RPMI7951 (cell line): ENCODE measurements at regions not wholly inside any gene's neighbourhood (a gene's known extent, or its start where the extent isn't known, plus 50 kb on each side); places are given as distances from the start of the nearest gene placed in this dataset.

Experiments used
- DNase-seq: peaks from one replicate; pipeline ENCODE4 v3.0.0-alpha.2; 2012; ENCODE audit warnings: low read depth

- DNase-seq, result no peak
Observed at GRCh38 chr1:195428927-195429326, 1179.3 kb downstream of the KCNT2 start.

GRCh38 chr1:195415584-195415983 is 1192.7 kb downstream of the KCNT2 start:
- no peak for DNase-seq

GRCh38 chr1:195394567-195394966 is 1213.7 kb downstream of the KCNT2 start:
- DNase-seq, result no peak

GRCh38 chr1:195376190-195376589 is 1232.0 kb downstream of the KCNT2 start:
- DNase-seq, result no peak

- no peak for DNase-seq
Observed at GRCh38 chr1:195373856-195374255, 1234.4 kb downstream of the KCNT2 start.

GRCh38 chr1:195345149-195345548 is 1263.1 kb downstream of the KCNT2 start:
- no peak for DNase-seq

GRCh38 chr1:195337646-195338045 is 1270.6 kb downstream of the KCNT2 start:
- no peak for DNase-seq

- DNase-seq, result no peak
Observed at GRCh38 chr1:195336812-195337211, 1271.4 kb downstream of the KCNT2 start.

GRCh38 chr1:195335541-195335940 is 1272.7 kb downstream of the KCNT2 start:
- no peak for DNase-seq

GRCh38 chr1:195332102-195332501 is 1276.1 kb downstream of the KCNT2 start:
- no peak for DNase-seq

- no peak for DNase-seq
Observed at GRCh38 chr1:195328681-195329080, 1279.6 kb downstream of the KCNT2 start.

GRCh38 chr1:195328102-195328501 is 1280.1 kb downstream of the KCNT2 start:
- DNase-seq, result no peak

- DNase-seq, result no peak
Observed at GRCh38 chr1:195327361-195327760, 1280.9 kb downstream of the KCNT2 start.

GRCh38 chr1:195326325-195326724 is 1281.9 kb downstream of the KCNT2 start:
- no peak for DNase-seq

- DNase-seq, result no peak
Observed at GRCh38 chr1:195325181-195325580, 1283.1 kb downstream of the KCNT2 start.

- no peak for DNase-seq
Observed at GRCh38 chr1:195306281-195306680, 1302.0 kb downstream of the KCNT2 start.

- no peak for DNase-seq
Observed at GRCh38 chr1:195294911-195295310, 1313.3 kb downstream of the KCNT2 start.

GRCh38 chr1:195278644-195279043 is 1329.6 kb downstream of the KCNT2 start:
- no peak for DNase-seq

GRCh38 chr1:195275710-195276109 is 1332.5 kb downstream of the KCNT2 start:
- DNase-seq, result no peak

GRCh38 chr1:195251900-195252299 is 1356.3 kb downstream of the KCNT2 start:
- no peak for DNase-seq

- no peak for DNase-seq
Observed at GRCh38 chr1:195243492-195243891, 1364.7 kb downstream of the KCNT2 start.

- DNase-seq, result no peak
Observed at GRCh38 chr1:195241066-195241465, 1367.2 kb downstream of the KCNT2 start.

- no peak for DNase-seq
Observed at GRCh38 chr1:195238313-195238712, 1369.9 kb downstream of the KCNT2 start.

- DNase-seq, result no peak
Observed at GRCh38 chr1:195236991-195237889, 1371.0 kb downstream of the KCNT2 start.
